Activated CD8-positive, alpha-beta T cell treated with anti-CD3 and anti-CD28 coated beads for 36 hours (primary cell): ENCODE measurements at regions not wholly inside any gene's neighbourhood (a gene's known extent, or its start where the extent isn't known, plus 50 kb on each side); places are given as distances from the start of the nearest gene placed in this dataset.

ENCODE experiments used
- ATAC-seq: fragments of 200-7000 bp; cut with Tn5 transposase; one replicate; pipeline ENCODE4 v1.10.0; 2021; ENCODE audit warnings: mild to moderate bottlenecking, moderate library complexity
- CTCF ChIA-PET: fragments of 350-600 bp; sonication (Branson Sonifier 250); formaldehyde crosslinking; loops from one replicate; lab custom pipeline; 2021; ENCODE audit warnings: antibody characterized with exemption; lab: Charles Lee
- POLR2A ChIA-PET: fragments of 350-600 bp; sonication (Branson Sonifier 250); formaldehyde crosslinking; loops from one replicate; lab custom pipeline; 2021; ENCODE audit warnings: antibody characterized with exemption; lab: Charles Lee
- DNase-seq: peaks from one replicate; pipeline ENCODE4 v3.0.0-alpha.2; 2020
- H3K27ac Mint-ChIP-seq: one replicate; pipeline ENCODE4 v1.8.0; 2021; ENCODE audit warnings: mild to moderate bottlenecking, mixed read lengths
- H3K27me3 Mint-ChIP-seq: one replicate; pipeline ENCODE4 v1.8.0; 2021; ENCODE audit warnings: mixed read lengths
- H3K36me3 Mint-ChIP-seq: one replicate; pipeline ENCODE4 v1.8.0; 2021; ENCODE audit warnings: low read depth, mixed read lengths
- H3K4me1 Mint-ChIP-seq: one replicate; pipeline ENCODE4 v1.8.0; 2021; ENCODE audit warnings: low read depth, mixed read lengths
- H3K4me3 Mint-ChIP-seq: one replicate; pipeline ENCODE4 v1.8.0; 2021; ENCODE audit warnings: mild to moderate bottlenecking, moderate library complexity, mixed read lengths
- H3K9me3 Mint-ChIP-seq: one replicate; pipeline ENCODE4 v1.8.0; 2021; ENCODE audit warnings: mixed read lengths
- intact Hi-C: fragments of 100-400 bp; cut with micrococcal nuclease; formaldehyde crosslinking; loops from one replicate; pipeline ENCODE4 v1.10.0; 2022
- TF ChIP-seq, protein P1 (sequence below): fragments of 200-600 bp; IDR thresholded peaks from one replicate; pipeline ENCODE4 v1.8.0; 2022; ENCODE audit warnings: antibody characterized with exemption, mild to moderate bottlenecking

DNA sequence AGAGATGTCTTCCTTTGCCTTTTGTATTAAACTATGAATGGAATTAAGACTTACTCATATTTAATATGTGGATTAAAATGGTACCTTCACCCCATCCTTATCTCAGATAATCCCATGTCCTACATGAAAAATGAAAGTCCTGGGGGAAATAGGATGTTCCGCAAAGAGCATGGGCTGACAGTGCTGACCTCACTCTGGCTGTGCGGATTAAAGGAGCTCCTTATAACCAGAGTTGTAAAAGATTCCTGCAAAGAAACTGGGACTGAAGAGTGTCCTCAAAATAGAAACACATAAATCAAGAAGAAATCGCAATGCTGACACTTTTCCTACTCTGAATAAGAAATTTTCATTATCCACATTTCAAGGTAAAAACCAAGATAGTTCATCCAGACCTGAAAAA, 384.5 kb downstream of the LIG4 start:
- POLR2A ChIA-PET = no interaction called here
- CTCF ChIA-PET = no interaction called here
- H3K4me3 Mint-ChIP-seq = no peak overlapping the region
- no peaks in the 10 kb centered on the region for H3K4me1 Mint-ChIP-seq
- TF ChIP-seq, protein P1, sequence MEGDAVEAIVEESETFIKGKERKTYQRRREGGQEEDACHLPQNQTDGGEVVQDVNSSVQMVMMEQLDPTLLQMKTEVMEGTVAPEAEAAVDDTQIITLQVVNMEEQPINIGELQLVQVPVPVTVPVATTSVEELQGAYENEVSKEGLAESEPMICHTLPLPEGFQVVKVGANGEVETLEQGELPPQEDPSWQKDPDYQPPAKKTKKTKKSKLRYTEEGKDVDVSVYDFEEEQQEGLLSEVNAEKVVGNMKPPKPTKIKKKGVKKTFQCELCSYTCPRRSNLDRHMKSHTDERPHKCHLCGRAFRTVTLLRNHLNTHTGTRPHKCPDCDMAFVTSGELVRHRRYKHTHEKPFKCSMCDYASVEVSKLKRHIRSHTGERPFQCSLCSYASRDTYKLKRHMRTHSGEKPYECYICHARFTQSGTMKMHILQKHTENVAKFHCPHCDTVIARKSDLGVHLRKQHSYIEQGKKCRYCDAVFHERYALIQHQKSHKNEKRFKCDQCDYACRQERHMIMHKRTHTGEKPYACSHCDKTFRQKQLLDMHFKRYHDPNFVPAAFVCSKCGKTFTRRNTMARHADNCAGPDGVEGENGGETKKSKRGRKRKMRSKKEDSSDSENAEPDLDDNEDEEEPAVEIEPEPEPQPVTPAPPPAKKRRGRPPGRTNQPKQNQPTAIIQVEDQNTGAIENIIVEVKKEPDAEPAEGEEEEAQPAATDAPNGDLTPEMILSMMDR = no peak
- intact Hi-C loops = no loop called here
- DNase-seq (no peak), ATAC-seq (no peak)
- no peak overlapping the region for H3K27ac Mint-ChIP-seq
- no peaks in the 10 kb centered on the region for H3K27me3 Mint-ChIP-seq
- H3K36me3 Mint-ChIP-seq = no peaks in the 10 kb centered on the region
- H3K9me3 Mint-ChIP-seq = no peaks in the 10 kb centered on the region

DNA sequence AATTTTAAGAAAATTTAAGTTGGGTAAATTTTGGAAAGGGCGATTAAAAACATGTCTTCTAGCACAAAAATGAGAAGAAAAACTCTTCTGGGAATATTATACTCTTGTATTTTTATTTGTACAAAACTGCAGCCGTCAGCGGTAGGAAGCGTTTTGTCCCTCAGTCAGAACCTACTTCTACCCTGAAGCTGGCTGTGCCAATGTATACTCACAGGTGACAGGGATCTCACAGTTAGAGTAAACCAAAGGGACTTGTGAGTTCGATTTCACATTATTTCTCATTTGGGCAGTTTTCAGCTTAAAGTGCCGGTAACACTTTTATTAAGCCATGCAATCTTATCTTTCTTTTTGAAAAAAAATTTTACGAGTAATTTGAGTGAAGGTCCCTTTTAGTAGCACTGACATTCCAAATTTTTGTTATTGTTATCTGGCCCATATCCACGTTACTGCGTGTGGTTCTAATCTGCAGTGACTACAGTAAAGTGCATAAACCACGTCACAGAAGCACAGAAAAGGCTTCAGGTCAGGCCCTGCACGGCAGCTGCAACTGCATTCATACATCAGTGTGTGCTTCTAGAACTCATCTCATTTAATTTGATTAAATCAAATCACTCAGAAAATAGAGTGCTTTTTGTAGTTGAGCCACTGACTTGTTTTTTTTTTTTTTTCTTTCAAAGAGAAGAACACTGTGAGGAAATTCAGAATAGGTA, 387.3 kb downstream of the LIG4 start:
- ATAC-seq (no peak), DNase-seq (no peak)
- CTCF ChIA-PET = no interaction called here
- Mint-ChIP-seq H3K4me1 (no peaks in the 10 kb centered on the region), H3K36me3 (no peaks in the 10 kb centered on the region), H3K27me3 (no peaks in the 10 kb centered on the region), H3K4me3 (no peak overlapping the region), H3K27ac (no peak overlapping the region), H3K9me3 (no peaks in the 10 kb centered on the region)
- TF ChIP-seq, protein P1 = no peak
- intact Hi-C loops = no loop called here
- POLR2A ChIA-PET = no interaction called here

DNA sequence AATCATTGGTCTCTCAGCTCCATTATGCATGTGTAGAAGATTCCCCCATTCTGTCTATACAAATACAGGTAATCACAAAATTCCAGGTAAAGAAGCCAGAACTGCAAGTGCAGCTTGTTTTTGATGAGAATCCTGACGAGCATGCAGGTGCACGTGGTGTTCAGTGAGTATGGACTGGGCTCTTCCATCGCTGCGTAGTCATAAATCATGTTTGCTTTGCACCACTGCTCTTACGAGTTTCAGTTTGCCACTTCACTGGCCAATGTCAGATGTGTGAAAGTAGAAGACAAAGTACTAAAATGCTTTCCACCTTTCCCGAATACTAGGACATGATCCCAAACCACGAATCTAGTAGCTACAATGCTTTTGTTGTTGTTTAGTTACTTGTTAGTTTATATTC, 390.7 kb downstream of the LIG4 start:
- Mint-ChIP-seq H3K4me3 (no peak overlapping the region), H3K9me3 (no peaks in the 10 kb centered on the region), H3K27ac (no peak overlapping the region), H3K27me3 (no peaks in the 10 kb centered on the region), H3K36me3 (no peaks in the 10 kb centered on the region), H3K4me1 (no peaks in the 10 kb centered on the region)
- ChIA-PET POLR2A (no interaction called here), CTCF (no interaction called here)
- ATAC-seq = no peak
- DNase-seq = no peak
- TF ChIP-seq, protein P1 = no peak
- intact Hi-C loops = no loop called here

DNA sequence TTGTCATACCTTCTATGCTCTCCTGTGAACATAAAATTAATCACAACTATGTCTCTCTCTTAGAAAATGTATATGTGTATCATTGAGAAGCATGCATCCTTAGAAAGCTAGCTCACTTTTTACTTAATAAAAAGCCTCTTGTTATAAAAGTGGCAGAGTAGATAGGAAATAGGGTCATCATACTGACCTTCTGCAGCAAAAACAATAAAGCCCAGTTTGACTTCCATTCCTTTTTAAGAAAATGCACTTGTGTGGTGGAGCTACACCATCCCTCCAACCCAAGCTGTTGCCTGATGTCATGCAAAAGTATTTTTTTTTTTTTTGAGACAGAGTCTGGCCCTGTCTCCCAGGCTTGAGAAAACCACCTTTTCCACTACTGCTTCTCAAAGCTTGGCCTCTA, 393.3 kb downstream of the LIG4 start:
- POLR2A ChIA-PET = no interaction called here
- TF ChIP-seq, protein P1 = no peak
- Mint-ChIP-seq H3K4me1 (no peaks in the 10 kb centered on the region), H3K9me3 (no peaks in the 10 kb centered on the region), H3K36me3 (no peaks in the 10 kb centered on the region), H3K27ac (no peak overlapping the region), H3K27me3 (no peaks in the 10 kb centered on the region), H3K4me3 (no peak overlapping the region)
- DNase-seq (no peak), ATAC-seq (no peak)
- intact Hi-C loops = no loop called here
- CTCF ChIA-PET = no interaction called here

DNA sequence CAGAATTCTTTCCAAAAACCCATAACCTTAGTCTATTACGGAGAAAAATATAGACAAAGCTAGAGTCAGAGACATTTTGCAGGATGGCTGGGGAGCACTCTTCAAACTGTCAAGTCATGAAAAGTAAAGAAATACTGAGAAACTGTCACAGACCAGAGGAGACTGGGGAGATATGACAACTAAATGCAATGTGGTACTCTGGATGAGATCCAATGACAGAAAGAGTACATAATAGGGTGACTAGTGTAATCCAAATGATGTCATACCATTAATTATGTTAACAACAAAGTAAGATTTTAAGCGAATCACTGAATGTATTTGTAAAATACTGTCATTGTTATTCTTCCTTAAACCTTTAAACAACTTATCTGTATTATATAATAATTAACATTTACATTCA, 393.8 kb downstream of the LIG4 start:
- no peaks in the 10 kb centered on the region for H3K36me3 Mint-ChIP-seq
- intact Hi-C loops = no loop called here
- TF ChIP-seq, protein P1 = no peak
- DNase-seq = no peak
- H3K4me1 Mint-ChIP-seq = no peaks in the 10 kb centered on the region
- H3K27me3 Mint-ChIP-seq = no peaks in the 10 kb centered on the region
- no peak for ATAC-seq
- H3K4me3 Mint-ChIP-seq = no peak overlapping the region
- ChIA-PET CTCF (no interaction called here), POLR2A (no interaction called here)
- H3K9me3 Mint-ChIP-seq = no peaks in the 10 kb centered on the region
- no peak overlapping the region for H3K27ac Mint-ChIP-seq
